ENCODE measurements at regions not wholly inside any gene's neighbourhood (a gene's known extent, or its start where the extent isn't known, plus 50 kb on each side); places are given as distances from the start of the nearest gene placed in this dataset.

- DNase-seq: no peak
Observed at GRCh38 chr14:45308745-45309397, 55.9 kb upstream of the MIS18BP1 start.
